ENCODE measurements at regions not wholly inside any gene's neighbourhood (a gene's known extent, or its start where the extent isn't known, plus 50 kb on each side); places are given as distances from the start of the nearest gene placed in this dataset.

GRCh38 chr7:22554184-22554583 lies 54.2 kb upstream of the STEAP1B start:
- WGBS, 3 donors = 89 to 95% (median 90%) methylated on average over 5 of the region's 5 CpGs
- H3K27ac ChIP-seq (ENCODE audit: low read depth, low read length) = no peak overlapping the region

DNA sequence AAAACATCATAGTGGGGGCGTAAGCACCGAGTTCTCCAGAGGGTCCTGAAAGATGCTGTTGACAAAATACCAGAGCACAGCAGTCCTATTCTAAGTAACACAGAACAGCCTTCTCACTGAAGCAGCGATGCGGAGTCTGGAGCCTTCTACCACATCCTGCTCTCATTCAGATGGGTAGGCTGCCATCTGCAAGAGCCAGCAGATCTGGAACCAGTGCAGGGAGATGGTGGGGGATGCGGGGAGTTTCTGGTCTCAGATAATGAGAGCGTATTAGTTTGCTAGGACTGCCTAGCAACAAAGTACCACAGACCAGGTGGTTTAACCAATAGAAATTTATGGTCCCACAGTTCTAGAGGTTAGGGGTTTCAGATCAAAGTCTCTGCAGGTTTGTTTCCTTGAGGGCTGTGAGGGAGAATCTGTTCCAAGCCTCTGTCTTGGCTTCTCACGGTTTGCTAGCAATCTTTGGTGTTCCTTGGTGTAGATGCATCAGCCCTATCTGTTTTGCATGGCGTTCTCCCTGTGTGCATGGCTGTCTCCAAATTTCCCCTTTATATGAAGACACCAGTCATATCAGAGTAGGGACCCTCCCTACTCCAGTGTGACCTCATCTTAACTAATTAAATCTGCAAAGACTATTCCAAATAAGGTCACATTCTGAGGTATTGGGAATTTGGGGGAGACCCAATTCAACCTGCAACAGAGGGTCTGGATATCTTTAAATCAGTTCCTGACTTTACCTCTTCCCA lies 52.0 kb upstream of the STEAP1B start:
- H3K27ac ChIP-seq (ENCODE audit: low read depth, low read length) = no peak overlapping the region
- 82 to 89% (median 88%) methylated on average over 8 of the region's 8 CpGs for WGBS, 3 donors

DNA sequence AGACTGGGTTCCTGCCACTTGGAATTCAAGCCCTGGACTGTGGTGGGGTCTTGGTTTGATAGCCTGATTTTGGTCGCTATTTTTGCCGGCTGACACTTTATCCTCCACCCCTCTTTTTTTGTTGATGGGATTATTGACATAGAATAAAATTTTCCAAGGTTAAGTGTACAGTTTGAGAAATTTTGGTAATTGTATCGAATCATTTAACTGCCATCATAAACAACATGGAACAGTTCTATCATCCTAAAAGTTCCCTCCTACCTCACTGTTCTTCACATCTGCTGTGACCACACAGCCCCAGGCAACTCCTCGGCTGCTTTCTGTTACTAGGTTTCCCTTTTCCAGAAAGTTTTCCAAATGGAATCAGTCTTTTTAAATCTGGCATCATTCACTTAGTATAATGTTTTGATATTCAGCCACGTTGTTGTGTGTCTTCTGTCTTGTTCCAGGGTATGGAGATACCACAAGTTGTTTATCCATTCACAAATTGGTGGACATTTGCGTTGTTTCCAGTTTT lies 50.6 kb upstream of the STEAP1B start:
- no peak overlapping the region for H3K27ac ChIP-seq (ENCODE audit: low read depth, low read length)
- WGBS, 3 donors = 48 to 57% (median 49%) methylated on average over 6 of the region's 6 CpGs

GRCh38 chr7:22549667-22550513 lies 49.9 kb upstream of the STEAP1B start:
- WGBS, 3 donors = 3 to 7% (median 5%) methylated on average over 48 of the region's 48 CpGs

More at GRCh38 chr7:22549667-22550513, 49.9 kb upstream of the STEAP1B start:
- no peak overlapping the region for H3K27ac ChIP-seq (ENCODE audit: low read depth, low read length)

Data from adipose tissue (tissue), 3 donors.